ENCODE measurements at regions not wholly inside any gene's neighbourhood (a gene's known extent, or its start where the extent isn't known, plus 50 kb on each side); places are given as distances from the start of the nearest gene placed in this dataset.

GRCh38 chr15:93271871-93272270, 182.9 kb upstream of the RGMA start:
- TF ChIP-seq OSR1 (CRISPR knock-in tag; IDR thresholded peaks at IDR 0.05) (no peak), ZNF565 (CRISPR knock-in tag; conservative IDR thresholded peaks at IDR 0.05; ENCODE audit: low read depth) (no peak), TCF4 (CRISPR knock-in tag; IDR thresholded peaks at IDR 0.05; ENCODE audit: borderline replicate concordance) (no peak), TSHZ2 (CRISPR knock-in tag; IDR thresholded peaks at IDR 0.05) (no peak), CSDC2 (CRISPR knock-in tag; IDR thresholded peaks at IDR 0.05) (no peak), SNAI2 (CRISPR knock-in tag; IDR thresholded peaks at IDR 0.05) (no peak), CSRNP3 (CRISPR knock-in tag; IDR thresholded peaks at IDR 0.05) (no peak), ESRRG (CRISPR knock-in tag; IDR thresholded peaks at IDR 0.05) (no peak), ZNF8 (CRISPR knock-in tag; IDR thresholded peaks at IDR 0.05) (no peak)
- no peak for ATAC-seq

GRCh38 chr15:93270937-93271467, 182.0 kb upstream of the RGMA start:
- no peak for ATAC-seq
- no peak for TF ChIP-seq CSRNP3 (CRISPR knock-in tag; IDR thresholded peaks at IDR 0.05)
- no peak for TF ChIP-seq SNAI2 (CRISPR knock-in tag; IDR thresholded peaks at IDR 0.05)
- TF ChIP-seq CSDC2 (CRISPR knock-in tag; IDR thresholded peaks at IDR 0.05), result no peak
- TF ChIP-seq RARB (CRISPR knock-in tag; IDR thresholded peaks at IDR 0.05), result no peak
- no peak for TF ChIP-seq ZNF8 (CRISPR knock-in tag; IDR thresholded peaks at IDR 0.05)
- no peak for TF ChIP-seq ZC3H10 (CRISPR knock-in tag; IDR thresholded peaks at IDR 0.05)

- no peak for TF ChIP-seq ZNF565 (CRISPR knock-in tag; conservative IDR thresholded peaks at IDR 0.05; ENCODE audit: low read depth)
- TF ChIP-seq TCF4 (CRISPR knock-in tag; IDR thresholded peaks at IDR 0.05; ENCODE audit: borderline replicate concordance), result no peak
- no peak for TF ChIP-seq GLIS3 (CRISPR knock-in tag; IDR thresholded peaks at IDR 0.05)
- no peak for TF ChIP-seq ZNF8 (CRISPR knock-in tag; IDR thresholded peaks at IDR 0.05)
- no peak for TF ChIP-seq TSHZ2 (CRISPR knock-in tag; IDR thresholded peaks at IDR 0.05)
- TF ChIP-seq ZFP3 (CRISPR knock-in tag; IDR thresholded peaks at IDR 0.05), result no peak
- no peak for TF ChIP-seq PATZ1 (CRISPR knock-in tag; IDR thresholded peaks at IDR 0.05; ENCODE audit: borderline replicate concordance)
- TF ChIP-seq CSDC2 (CRISPR knock-in tag; IDR thresholded peaks at IDR 0.05), result no peak
- TF ChIP-seq ZC3H10 (CRISPR knock-in tag; IDR thresholded peaks at IDR 0.05), result no peak
- no peak for TF ChIP-seq CREB5 (CRISPR knock-in tag; IDR thresholded peaks at IDR 0.05; ENCODE audit: low read depth)
- no peak for TF ChIP-seq BACH2 (CRISPR knock-in tag; IDR thresholded peaks at IDR 0.05; ENCODE audit: borderline replicate concordance)
- no peak for TF ChIP-seq CSRNP3 (CRISPR knock-in tag; IDR thresholded peaks at IDR 0.05)
- TF ChIP-seq ZFP30 (CRISPR knock-in tag; IDR thresholded peaks at IDR 0.05), result no peak
- no peak for TF ChIP-seq ISL1 (CRISPR knock-in tag; IDR thresholded peaks at IDR 0.05)
- no peak for TF ChIP-seq ARNTL (CRISPR knock-in tag; IDR thresholded peaks at IDR 0.05; ENCODE audit: borderline replicate concordance, low read depth)
- no peak for ATAC-seq
These were observed 179.1 kb upstream of the RGMA start for GRCh38 chr15:93268066-93268465.
